NCI-H1105 treated with DMSO at 0.1 percent for 48 hours (cell line): ENCODE measurements at regions not wholly inside any gene's neighbourhood (a gene's known extent, or its start where the extent isn't known, plus 50 kb on each side); places are given as distances from the start of the nearest gene placed in this dataset.
"Not testable (repeated sequence)": the region's sequence is repeated elsewhere in the genome, so short reads cannot be mapped to it uniquely, and the experiment has no call there.

Experiments
- DNase-seq: peaks from one replicate; lab custom pipeline; 2025; lab: John Stamatoyannopoulos, UW

DNA sequence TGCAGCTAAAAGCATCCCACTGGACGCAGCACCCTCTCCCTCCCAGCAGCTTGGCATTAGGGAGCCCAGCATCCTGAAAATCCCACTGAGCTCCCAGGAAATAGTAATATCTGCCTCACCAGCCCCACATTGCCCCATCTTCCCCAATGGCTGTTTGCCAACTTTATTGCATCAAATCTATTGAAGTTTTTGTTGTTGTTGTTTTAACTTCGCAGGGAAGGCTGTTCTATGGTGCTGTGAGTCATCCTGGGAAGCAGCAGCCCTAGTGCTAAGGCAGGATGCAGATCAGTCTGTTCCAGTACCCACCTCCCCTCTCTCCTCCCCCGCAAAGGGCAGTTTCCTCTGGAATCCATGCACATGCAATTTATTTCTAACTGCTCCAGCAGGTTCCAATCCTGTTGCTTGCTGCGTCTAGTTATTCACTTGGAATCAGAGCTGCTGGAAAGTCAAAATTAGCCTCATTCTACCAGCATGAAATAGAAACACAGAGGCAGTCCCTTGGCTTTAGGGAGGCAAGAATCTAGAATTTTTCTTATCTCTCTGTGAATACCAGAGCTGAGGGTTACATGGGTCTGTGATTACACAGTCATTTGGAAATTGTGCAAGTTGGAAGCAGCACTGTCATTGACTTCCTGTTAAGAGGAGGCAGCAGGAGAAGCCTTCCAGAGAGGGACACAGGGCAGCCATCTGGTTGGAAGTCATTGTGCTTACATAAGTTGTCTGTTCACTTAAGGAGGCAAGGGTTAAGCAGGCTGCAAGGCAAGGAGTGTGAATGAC is 115.9 kb upstream of the CACUL1 start:
- no peak for DNase-seq

DNA sequence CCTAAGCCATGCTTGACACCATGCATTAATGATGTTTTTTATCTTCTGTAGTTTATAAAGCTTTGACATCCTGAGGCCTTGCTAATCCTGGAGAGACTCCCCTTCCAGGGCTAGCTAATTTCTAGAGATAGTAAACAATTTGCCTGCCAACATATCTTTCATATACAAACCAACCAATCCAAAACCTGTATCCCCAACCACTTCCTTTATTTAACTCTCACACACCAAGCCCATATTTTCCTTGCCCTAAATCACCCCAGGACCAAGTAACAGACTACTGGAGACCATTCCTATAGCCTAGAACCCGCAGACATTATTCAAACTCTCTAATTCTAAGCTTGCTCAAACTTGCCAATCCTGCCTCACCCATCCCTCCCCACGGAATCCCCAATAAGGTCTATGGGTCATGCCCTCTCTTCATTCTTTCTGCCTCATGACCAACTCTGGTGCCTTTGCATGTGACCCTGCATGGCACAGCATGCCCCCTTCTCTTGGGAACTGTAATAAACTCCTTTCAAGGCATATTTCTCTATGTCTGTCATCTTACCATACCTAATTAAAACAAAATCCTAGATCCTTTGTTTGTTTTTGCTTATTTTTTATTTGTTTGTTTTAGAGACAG is 116.6 kb upstream of the CACUL1 start:
- DNase-seq: no peak

DNA sequence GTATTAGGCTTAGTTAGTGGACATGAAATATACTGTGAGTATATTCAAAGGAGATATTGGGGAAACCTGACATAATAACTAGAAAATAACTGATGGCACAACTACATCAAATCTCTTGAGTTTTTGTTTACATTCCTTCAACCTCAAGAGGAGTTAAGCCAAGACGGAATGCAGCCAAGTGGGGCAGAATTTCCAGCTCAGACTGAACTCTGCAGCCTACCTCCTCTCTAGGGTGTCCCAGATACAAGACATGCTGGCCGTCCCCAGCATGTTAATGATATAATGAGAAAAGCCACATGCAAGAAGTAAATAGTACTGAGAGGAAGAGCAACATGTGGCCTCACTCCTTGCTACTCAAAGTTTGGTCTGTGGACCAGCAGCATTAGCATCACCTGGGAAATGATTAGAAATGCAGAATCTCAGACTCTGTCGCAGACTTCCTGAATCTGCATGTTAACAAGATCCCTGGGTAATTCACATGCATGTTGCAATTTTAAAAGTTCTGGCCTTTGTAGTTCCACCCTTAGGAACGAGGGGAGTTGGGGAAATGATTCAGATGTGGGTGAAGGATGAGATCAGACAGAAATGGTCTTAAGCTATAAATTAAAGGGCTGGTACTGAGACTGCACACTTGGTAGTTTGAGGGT is 118.4 kb upstream of the CACUL1 start:
- DNase-seq: no peak

DNA sequence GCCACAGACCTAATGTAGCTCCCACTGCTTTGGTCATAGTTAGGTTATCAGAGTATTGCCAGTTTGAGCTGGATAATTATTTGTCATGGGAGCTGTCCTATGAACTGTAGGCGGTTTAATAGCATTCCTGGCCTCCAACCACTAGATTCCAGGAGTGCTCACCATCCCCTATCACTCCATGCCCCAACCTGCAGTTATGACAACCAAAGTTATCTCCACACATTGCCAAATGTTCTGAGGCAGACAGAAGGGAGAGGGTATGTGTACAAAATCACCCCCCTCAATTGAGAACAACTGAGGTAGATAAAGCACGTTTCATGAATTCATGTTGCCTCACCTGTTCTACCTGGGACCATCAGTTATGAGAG is 119.0 kb upstream of the CACUL1 start:
- no peak for DNase-seq

DNA sequence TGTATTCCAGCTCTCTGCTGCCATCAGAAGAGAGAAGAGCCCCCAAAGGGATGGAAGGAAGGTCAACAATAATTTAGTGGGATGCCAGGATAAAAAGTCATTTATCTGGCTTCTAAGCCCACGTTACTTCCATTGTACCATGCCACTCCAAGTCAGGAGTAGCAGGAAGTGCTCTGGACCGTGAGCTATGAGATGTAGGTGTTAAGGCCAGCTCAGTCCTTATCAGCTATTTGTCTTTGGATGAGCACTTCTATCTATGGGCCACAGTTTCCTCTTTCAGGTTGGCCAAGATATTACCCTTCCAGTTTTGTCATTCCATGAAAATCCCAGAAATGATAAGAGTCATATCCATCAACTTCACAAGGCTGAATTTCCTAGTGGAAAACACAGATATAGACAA is 119.4 kb upstream of the CACUL1 start:
- DNase-seq: no peak

DNA sequence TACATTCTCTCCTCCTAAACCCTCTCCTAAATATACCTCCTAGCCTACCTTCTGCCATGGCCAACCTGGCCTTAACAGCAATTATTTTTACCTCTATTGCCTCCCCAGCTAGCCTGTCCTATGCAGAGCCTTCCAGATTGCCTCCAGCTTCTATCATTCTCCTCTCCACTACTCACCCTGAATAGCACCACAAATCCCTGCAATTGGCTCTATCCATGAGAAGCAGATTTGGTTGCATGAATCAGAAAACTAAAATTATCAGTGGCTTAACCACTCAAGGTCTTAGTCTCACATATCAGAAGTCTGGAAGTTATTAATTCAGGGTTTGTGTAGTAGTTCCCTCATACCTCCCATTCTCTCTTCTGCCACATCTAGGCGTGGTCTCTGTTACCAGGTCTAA is 120.3 kb upstream of the CACUL1 start:
- DNase-seq: no peak

DNA sequence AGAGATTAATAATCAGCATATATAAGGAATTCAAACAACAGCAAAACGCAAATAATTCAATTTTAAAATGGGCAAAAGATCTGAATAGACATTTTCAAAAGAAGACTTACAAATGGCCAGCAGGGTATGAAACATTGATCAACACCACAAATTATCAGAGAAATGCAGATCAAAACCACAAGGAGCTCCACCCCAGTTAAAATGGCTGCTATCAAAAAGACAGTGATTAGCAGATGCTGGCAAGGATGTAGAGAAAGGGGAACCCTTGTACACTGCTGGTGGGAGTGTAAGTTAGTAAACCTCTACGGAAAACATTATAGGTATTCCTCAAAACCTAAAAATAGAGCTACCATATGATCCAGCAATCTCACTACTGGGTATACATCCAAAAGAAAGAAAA is 128.0 kb upstream of the CACUL1 start:
- DNase-seq: no peak

DNA sequence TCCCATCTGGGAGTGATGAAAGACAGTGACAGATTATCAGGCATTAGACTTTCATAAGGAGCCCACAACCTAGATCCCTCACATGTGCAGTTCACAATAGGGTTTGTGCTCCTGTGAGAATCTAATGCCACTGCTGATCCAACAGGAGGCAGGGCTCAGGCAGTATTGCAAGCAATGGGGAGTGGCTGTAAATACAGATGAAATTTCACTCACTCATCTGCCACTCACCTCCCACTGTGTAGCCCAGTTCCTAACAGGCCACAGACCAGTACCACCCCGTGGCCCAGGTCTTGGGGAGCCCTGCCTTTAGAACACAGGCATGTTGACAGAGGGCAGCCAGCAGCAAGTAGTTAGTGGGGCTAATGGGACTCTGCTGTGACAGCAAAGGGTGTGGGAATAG is 137.3 kb upstream of the NANOS1 start:
- no peak for DNase-seq

DNA sequence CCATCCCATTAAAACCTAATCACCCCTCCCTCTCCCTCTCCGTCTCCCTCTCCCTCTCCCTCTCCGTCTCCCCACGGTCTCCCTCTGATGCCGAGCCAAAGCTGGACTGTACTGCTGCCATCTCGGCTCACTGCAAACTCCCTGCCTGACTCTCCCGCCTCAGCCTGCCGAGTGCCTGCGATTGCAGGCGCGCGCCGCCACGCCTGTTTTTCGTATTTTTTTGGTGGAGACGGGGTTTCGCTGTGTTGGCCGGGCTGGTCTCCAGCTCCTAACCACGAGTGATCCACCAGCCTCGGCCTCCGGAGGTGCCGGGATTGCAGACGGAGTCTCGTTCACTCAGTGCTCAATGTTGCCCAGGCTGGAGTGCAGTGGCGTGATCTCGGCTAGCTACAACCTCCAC is 134.6 kb upstream of the NANOS1 start:
- not testable (repeated sequence) for DNase-seq

DNA sequence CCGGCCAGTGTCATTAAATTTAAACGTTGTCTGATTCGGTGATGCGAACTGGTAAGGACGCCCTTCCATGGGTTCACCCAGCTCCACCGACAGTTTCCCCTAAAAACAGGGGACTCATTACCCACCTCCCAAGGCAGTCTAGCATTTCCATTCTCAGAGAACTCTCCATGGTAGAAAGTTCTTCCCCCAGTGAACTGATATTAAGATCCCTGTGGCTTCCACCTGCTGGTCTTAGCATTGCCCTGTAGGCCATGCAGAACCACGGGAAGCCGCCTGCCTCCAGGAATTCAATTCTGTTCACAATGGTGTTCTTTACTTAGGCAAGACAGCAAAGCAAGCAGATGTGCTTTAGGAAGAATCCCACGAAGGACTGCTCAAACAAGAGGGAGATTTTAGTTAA is 128.9 kb upstream of the NANOS1 start:
- no peak for DNase-seq

DNA sequence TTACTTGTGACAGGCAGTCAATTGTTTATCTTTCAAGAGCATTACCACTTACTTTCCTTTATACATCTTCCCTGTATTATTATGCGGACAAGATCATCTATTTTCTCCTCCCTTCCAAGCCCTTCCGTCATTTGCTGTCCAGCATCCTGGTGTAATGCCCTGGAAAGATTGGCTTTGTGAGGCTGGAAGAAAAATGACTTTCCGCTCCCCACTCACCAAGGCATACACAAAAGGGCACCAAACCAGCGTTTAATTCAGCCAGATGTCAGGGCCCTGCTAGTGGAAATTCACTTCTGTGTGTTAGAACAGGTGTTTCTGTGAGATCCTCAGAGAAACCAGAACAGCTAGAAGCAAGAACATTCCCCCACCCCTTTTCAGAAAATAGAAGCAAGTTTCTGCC is 128.1 kb upstream of the NANOS1 start:
- DNase-seq: peak; percentile 14

DNA sequence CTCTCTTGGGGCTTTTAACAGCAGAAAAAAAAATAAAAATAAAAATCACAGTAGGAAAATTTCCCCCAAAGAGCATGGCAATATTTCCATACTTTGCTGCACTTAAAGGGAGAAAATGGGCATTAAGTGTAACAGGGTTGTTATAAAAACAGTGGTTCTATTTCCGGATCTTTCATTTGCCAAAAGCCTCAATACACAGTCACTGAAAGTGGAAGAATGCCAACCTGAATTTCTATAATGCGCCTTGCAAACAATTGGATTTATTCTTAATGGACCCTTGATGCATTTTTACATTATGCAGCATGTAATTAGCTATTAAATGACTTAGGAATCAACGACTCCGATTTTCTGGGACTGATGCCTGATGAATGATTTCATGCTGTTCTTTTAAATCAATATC is 127.6 kb upstream of the NANOS1 start:
- peak; percentile 77 for DNase-seq

DNA sequence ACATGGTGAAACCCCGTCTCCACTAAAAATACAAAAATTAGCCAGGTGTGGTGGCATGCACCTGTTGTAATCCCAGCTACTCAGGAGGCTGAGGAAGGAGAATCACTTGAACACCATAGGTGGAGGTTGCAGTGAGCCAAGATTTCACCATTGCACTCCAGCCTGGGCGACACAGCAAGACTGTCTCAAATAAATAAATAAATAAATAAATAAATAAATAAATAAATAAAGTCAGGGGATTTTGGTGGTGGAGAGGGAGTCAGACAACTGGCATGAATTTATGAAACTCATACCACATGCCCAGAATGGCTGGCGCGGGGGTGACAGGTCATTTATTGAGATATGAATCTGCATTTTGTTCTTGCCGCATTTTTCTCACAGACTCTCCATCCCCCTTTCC is 126.9 kb upstream of the NANOS1 start:
- DNase-seq: not testable (repeated sequence)

DNA sequence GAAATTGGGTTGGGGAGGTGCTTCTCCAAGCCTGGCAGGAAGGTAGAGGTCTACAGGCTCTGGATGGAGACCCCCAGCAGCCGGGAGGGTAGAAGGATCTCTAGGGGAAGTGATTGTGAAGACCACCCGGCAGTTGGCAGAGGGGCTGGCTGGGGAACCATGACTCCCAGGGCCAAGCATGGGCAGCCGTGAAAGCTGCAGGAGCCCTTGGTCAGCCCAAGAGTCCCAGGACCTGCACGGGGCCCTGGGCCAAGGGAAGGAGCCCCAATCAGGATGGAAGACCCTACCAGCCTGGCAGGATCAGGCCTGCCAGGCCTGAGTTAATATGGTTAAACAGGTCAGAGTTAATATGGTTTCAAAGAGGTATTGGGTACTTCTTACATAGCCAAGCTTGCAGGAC is 126.3 kb upstream of the NANOS1 start:
- DNase-seq: no peak

DNA sequence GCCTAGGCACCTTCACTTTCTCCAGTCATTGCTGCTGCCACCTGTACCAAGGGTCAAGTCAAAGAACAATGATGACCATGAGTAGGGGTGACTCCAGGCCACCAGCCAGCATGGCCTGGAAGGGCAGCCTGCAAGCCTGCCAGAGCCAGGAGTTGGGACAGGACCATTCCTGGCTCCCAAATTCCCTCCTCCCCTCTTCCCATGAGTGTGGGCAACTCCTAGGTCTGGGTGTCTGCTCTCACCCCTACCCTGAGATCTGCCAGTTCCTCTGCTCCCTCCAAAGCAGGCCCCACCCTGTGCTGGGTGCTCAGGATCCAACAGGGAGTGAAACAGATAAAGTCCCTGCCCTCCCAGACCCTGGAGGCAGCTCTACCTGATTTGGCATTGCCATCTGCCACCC is 125.8 kb upstream of the NANOS1 start:
- no peak for DNase-seq

DNA sequence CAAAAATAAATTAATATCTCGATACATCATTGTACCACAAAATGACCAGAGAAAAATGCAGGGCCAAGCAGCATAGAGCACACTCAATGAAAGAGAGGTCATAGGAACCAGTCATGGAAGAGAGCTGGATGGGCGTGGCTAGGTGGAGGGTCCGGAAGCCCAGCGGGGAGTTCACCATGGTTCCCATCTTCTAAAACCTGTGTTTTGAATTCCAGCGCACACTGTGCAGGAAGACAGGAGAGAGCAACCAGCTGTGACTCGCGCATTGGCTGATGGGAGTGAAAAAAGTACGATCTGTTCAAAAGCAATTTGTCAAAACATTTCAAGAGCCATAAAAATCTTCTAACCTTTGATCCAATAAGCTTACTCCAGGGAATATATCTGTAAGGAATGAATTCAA is 125.2 kb upstream of the NANOS1 start:
- DNase-seq: no peak

DNA sequence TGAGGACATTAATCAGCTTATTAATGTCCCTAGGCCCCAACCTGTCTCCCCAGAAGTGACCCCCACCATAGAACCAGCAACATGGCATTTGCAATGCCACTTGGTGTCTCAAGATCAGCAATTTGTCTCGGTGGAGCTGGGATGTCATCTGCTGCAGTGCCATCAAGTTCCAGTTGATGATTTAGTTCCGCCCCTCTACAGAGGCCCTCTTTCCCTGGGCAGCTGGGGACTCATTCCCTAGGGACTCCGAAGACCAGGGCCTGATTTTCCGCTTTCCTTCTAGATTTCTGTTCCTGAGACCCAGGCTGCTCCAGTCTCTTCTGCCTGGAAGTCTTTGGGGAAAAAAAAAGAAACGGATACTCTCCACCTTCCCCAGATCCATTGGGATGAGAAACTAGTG is 122.5 kb upstream of the NANOS1 start:
- no peak for DNase-seq

DNA sequence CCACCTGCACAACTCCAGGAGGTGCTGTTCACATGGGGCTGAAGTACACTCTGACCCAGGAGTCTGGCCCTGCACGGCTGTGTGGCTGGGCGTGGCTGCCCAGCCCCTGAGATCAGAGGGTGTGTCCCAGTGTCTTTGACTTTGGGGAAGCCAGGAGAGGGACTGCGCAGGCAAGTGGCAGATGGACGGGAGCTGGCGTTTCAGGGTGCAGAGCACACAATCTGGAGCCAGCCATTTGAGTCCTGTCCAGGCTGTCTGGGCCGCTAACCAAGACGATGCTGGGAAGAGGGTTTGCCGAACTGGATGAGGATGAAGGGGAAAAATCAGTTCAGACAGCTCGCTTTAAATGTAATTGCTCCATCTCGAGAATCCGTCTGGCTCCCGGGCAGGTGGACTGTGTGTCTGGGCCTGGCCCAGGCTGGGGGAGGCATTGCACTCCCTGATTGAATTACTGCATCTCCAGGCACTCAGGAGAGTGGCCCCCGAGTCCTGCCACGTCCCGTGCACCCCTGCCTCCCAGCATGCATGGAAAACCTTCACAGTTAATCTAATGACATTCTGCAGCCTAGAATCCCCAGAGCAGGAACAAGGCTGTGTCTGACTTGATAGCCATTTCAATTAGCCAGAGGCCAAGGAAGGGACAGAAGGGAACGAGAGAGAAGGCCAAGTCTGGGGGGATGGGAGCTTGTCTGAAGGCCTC is 120.8 kb upstream of the NANOS1 start:
- no peak for DNase-seq

DNA sequence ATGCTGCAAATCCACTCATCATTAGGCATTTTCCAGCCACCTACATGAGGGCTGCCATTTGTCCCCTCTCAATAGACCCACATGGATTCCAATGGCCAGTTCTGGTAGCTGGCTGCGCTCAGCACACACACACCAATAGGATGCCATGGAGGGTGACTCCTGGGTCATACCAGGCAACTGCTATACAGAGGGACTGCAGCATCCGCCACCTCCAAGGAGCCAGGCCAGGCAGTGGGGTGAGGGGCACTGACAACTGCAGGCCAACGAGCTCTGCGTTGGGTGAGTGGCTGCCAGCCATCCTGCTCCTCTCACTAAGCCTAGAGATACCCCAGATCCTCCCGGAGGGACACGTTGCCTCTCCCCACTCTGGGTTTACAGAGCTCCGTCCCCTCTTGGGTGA is 118.8 kb upstream of the NANOS1 start:
- no peak for DNase-seq

DNA sequence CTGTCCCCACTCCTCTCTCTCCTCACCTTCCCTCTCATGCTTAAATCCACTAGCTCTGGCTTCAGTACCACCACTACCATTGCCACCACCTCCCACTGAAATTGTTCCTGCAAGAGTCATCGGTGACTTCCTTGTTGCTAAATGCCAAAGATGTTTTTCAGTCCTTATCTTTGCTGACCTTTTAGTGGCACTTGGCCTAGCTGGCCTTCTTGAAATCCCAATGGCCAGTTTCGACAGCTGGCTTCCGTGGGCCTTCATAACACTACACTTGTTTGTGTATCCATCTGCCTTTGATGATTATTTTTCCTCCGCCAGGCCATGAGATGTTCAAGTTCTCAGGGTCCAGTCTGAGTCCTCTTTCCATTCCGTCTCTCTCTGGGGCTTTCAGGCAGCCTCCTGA is 118.2 kb upstream of the NANOS1 start:
- no peak for DNase-seq

DNA sequence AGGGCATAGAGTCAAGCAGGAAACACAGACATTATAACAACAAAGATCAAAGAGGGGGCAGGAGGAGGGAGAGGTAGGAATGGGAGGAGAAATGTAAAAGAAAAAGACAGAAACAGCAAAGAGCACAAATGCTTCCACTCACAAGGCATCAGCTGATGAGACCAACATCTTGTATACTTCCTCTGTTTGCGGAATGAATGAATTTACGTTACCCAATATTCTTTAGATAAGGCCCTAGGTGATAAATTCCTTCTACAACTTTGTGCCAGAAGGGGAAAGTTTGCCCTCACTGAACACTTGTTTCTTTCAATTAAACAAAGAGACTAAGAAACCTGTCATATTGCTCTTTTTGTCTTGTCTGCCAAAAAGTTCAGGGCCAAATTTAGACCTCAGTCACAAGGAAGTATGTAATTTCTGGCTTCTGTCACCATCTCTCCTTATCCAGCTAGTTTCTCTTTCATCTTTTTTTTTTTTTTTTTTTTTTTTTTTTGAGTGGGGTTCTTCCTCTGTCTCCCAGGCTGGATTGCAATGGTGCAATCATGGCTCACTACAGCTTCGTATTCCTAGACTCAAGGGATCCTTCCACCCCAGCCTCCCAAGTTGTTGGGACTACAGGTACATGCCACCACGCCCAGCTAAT is 116.4 kb upstream of the NANOS1 start:
- no peak for DNase-seq

DNA sequence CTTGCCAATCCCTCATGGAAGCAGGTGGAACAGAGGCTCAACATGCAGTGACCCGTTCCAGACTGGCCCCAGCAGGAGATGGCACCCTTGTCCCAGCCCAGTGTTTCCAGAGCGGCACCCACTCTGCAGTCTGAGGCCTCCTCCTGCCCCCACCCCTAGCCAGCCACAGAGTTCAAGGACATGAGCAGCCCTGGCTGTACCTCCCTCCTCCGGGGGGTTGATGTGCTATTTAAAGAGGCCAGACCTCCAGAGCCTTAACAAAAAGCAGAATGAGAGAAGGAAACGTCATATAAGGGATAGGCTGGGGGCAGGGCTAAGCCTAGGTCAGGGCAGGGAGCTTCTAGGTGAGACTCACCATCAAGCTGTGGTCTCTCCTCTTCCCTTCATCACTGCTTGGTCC is 115.7 kb upstream of the NANOS1 start:
- no peak for DNase-seq

DNA sequence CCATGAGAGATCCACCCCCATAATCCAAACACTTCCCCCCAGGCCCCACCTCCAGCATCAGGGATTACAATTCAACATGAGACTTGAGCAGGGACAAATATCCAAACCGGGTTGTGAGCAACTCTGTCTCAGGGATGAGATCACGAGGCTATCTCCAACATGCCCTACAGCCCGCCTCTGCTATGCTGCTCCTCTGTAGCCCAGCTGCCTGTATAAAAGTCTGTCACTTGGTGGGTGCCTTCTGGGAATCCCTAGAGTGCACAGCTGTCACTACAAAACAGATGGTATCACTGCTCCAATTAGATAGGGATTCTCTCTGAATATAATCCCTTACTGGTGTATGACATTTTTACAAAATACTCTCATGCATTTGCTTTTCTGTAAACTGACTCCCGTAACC is 114.9 kb upstream of the NANOS1 start:
- no peak for DNase-seq
